Keratinocyte (primary cell): ENCODE measurements at regions not wholly inside any gene's neighbourhood (a gene's known extent, or its start where the extent isn't known, plus 50 kb on each side); places are given as distances from the start of the nearest gene placed in this dataset.

Experiments
- DNase-seq: peaks from one replicate; pipeline ENCODE4 v3.0.0-alpha.2; 2011; ENCODE audit warnings: low read depth, missing footprints, low spot score
- FAIRE-seq: peaks from 2 replicates; lab custom pipeline; 2011; peaks lifted over from hg19 to GRCh38; lab: Jason Lieb, UNC
- H2AFZ ChIP-seq: 2 replicates; pipeline ENCODE4 v1.6.0; 2012; ENCODE audit warnings: low read length, control low read depth, inconsistent platforms; ENCODE audit not compliant: control insufficient read depth
- H3K27ac ChIP-seq: 2 replicates; pipeline ENCODE4 v1.5.1; 2011; ENCODE audit warnings: low read length; ENCODE audit not compliant: control insufficient read depth, insufficient read depth
- H3K27me3 ChIP-seq: 3 replicates; pipeline ENCODE4 v1.6.0; 2011; ENCODE audit warnings: low read length; ENCODE audit not compliant: control insufficient read depth, insufficient read depth; ENCODE audit errors: extremely low read depth
- H3K36me3 ChIP-seq, 2 experiments: 2 replicates in 1 of 2; 3 replicates in 1 of 2; pipeline ENCODE4 v1.5.1; 2011; ENCODE audit warnings: low read length in 2 of 2, mild to moderate bottlenecking in 1 of 2; ENCODE audit not compliant: control insufficient read depth in 2 of 2, insufficient read depth in 2 of 2; ENCODE audit errors: extremely low read depth in 1 of 2
- H3K4me1 ChIP-seq: 3 replicates; pipeline ENCODE4 v1.5.1; 2011; ENCODE audit warnings: low read length; ENCODE audit not compliant: control insufficient read depth, insufficient read depth; ENCODE audit errors: extremely low read depth
- H3K4me2 ChIP-seq: 3 replicates; pipeline ENCODE4 v1.6.0; 2011; ENCODE audit warnings: low read depth, low read length; ENCODE audit not compliant: control insufficient read depth, insufficient read depth; ENCODE audit errors: extremely low read depth
- H3K4me3 ChIP-seq, 3 experiments: fragments of 200-600 bp in 1 of 3; sonication (generic) in 1 of 3; 2 replicates in 2 of 3; 3 replicates in 1 of 3; pipeline ENCODE4 v1.5.1; 2011 to 2016; ENCODE audit warnings: low read length in 3 of 3, mild to moderate bottlenecking in 3 of 3, control low read depth in 2 of 3, inconsistent platforms in 1 of 3, low read depth in 1 of 3, mixed read lengths in 1 of 3, mixed run types in 1 of 3, moderate library complexity in 1 of 3; ENCODE audit not compliant: control insufficient read depth in 2 of 3, insufficient read depth in 2 of 3; ENCODE audit errors: extremely low read depth in 1 of 3
- H3K79me2 ChIP-seq: 2 replicates; pipeline ENCODE4 v1.6.0; 2012; ENCODE audit warnings: low read length; ENCODE audit not compliant: control insufficient read depth, insufficient read depth
- H3K9ac ChIP-seq: 3 replicates; pipeline ENCODE4 v1.6.0; 2011; ENCODE audit warnings: low read length; ENCODE audit not compliant: control insufficient read depth, insufficient read depth; ENCODE audit errors: extremely low read depth
- H3K9me1 ChIP-seq: 3 replicates; pipeline ENCODE4 v1.6.0; 2011; ENCODE audit warnings: low read length; ENCODE audit not compliant: control insufficient read depth, insufficient read depth; ENCODE audit errors: extremely low read depth
- H3K9me3 ChIP-seq: 2 replicates; pipeline ENCODE4 v1.5.1; 2012; ENCODE audit warnings: low read depth, low read length; ENCODE audit not compliant: control insufficient read depth
- H4K20me1 ChIP-seq: 3 replicates; pipeline ENCODE4 v1.6.0; 2011; ENCODE audit warnings: low read length; ENCODE audit not compliant: control insufficient read depth, insufficient read depth; ENCODE audit errors: extremely low read depth
- EZH2 ChIP-seq: IDR thresholded peaks from one replicate; pipeline ENCODE4 v1.6.1; 2012; ENCODE audit warnings: inconsistent platforms, mild to moderate bottlenecking, low read length, moderate library complexity
- dilution Hi-C: fragments of 300-500 bp; cut with MboI; formaldehyde crosslinking; loops from one replicate; pipeline ENCODE4 v1.7.0; 2020; ENCODE audit warnings: low sequenced_read_pairs; ENCODE audit not compliant: extremely low pct_ligation_motif_present
- small RNA-seq, 3 experiments: library from RNA; depleted of rRNA; stranded (forward); fragments of <200 nt; gene quantifications; one replicate each; pipeline ENCODE3, GENCODE V24; 2012; ENCODE audit warnings: low read depth in 3 of 3, low replicate concordance in 1 of 3; ENCODE audit not compliant: insufficient read length in 3 of 3
- TF ChIP-seq, protein P1 (sequence below), 3 experiments: IDR thresholded peaks in 1 of 3; conservative IDR thresholded peaks in 1 of 3; optimal IDR thresholded peaks in 1 of 3; 2 replicates in 2 of 3; 3 replicates in 1 of 3; pipeline versions ENCODE3 to v1.5.1; 2011; ENCODE audit warnings: low read length in 3 of 3, mild to moderate bottlenecking in 3 of 3, moderate library complexity in 2 of 3, control low read depth in 1 of 3, inconsistent platforms in 1 of 3; ENCODE audit not compliant: insufficient read depth in 2 of 3; ENCODE audit errors: extremely low read depth in 1 of 3

DNA sequence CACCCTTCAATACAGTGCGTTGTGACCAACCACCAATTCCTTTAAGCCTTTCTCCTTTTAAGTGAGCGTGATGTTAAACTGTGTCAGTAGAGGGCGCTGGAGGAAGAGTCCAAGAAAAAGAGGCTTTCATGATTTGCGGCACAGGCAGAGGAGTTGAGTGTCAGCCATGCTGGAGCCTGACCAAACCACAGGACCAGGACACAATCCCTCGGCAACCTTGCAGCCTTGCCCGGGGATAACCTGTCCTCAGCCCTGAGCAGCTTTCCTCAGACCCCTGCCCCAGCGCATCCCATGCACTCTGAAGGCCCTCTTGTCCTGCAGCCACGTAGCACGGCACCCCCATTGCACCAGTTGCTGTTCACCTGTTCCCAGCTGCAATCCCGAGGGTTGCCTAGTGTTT lies 53.5 kb upstream of the SMIM31 start:
- no peak overlapping the region for H3K4me2 ChIP-seq
- dilution Hi-C loops = no loop called here

DNA sequence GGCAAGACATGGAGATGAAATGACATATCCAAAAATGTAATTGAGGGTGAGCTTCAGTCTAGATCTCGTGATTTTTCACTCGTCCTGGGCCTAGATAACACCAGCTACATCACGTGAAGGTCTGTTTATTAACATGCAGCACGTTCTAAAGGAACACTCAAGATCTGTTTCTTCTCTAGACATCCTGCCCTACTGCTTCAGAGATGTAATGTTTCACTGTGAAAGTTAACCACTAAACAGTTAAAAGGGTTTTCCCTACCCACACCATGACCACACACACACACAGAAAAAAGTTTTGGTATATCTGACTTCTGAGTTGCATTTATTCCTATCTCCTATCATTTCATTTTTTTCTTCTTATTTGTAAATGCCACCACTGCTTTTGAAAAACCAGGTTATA lies 52.3 kb upstream of the SMIM31 start:
- no peaks in the 10 kb centered on the region for H3K9me3 ChIP-seq
- FAIRE-seq = no peak
- no peak for TF ChIP-seq EZH2
- TF ChIP-seq, protein P1, sequence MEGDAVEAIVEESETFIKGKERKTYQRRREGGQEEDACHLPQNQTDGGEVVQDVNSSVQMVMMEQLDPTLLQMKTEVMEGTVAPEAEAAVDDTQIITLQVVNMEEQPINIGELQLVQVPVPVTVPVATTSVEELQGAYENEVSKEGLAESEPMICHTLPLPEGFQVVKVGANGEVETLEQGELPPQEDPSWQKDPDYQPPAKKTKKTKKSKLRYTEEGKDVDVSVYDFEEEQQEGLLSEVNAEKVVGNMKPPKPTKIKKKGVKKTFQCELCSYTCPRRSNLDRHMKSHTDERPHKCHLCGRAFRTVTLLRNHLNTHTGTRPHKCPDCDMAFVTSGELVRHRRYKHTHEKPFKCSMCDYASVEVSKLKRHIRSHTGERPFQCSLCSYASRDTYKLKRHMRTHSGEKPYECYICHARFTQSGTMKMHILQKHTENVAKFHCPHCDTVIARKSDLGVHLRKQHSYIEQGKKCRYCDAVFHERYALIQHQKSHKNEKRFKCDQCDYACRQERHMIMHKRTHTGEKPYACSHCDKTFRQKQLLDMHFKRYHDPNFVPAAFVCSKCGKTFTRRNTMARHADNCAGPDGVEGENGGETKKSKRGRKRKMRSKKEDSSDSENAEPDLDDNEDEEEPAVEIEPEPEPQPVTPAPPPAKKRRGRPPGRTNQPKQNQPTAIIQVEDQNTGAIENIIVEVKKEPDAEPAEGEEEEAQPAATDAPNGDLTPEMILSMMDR (optimal IDR thresholded peaks at IDR 0.05 in 1 of 3, IDR thresholded peaks at IDR 0.05 in 1 of 3, conservative IDR thresholded peaks at IDR 0.05 in 1 of 3; ENCODE audit: extremely low read depth in 1 of 3, insufficient read depth in 2 of 3, low read length in 3 of 3) = no peak

More for the DNA sequence above, 53.5 kb upstream of the SMIM31 start:
- H3K36me3 ChIP-seq = no peaks in the 10 kb centered on the region
- FAIRE-seq = no peak
- TF ChIP-seq EZH2 = no peak
- TF ChIP-seq, protein P1 (optimal IDR thresholded peaks at IDR 0.05 in 1 of 3, IDR thresholded peaks at IDR 0.05 in 1 of 3, conservative IDR thresholded peaks at IDR 0.05 in 1 of 3; ENCODE audit: extremely low read depth in 1 of 3, insufficient read depth in 2 of 3, low read length in 3 of 3) = peak; percentile 32 to 52 (median 34)
- H3K4me3 ChIP-seq = no peak overlapping the region
- H3K4me1 ChIP-seq = no peaks in the 10 kb centered on the region
- H3K79me2 ChIP-seq = no peaks in the 10 kb centered on the region
- no peak overlapping the region for H2AFZ ChIP-seq
- H3K27me3 ChIP-seq = no peaks in the 10 kb centered on the region
- H4K20me1 ChIP-seq = no peaks in the 10 kb centered on the region
- no peaks in the 10 kb centered on the region for H3K9me3 ChIP-seq
- no peak overlapping the region for H3K27ac ChIP-seq
- no peaks in the 10 kb centered on the region for H3K9me1 ChIP-seq
- DNase-seq = no peak
- H3K9ac ChIP-seq = no peak overlapping the region

More for the DNA sequence above, 52.3 kb upstream of the SMIM31 start:
- no peaks in the 10 kb centered on the region for H3K9me1 ChIP-seq
- no peak overlapping the region for H3K4me3 ChIP-seq
- no peaks in the 10 kb centered on the region for H3K27me3 ChIP-seq
- dilution Hi-C loops = no loop called here
- no peak overlapping the region for H3K27ac ChIP-seq
- no peak overlapping the region for H2AFZ ChIP-seq
- no peaks in the 10 kb centered on the region for H4K20me1 ChIP-seq
- no peak overlapping the region for H3K4me2 ChIP-seq
- no peak for DNase-seq
- H3K36me3 ChIP-seq = no peaks in the 10 kb centered on the region
- no peaks in the 10 kb centered on the region for H3K79me2 ChIP-seq
- no peak overlapping the region for H3K9ac ChIP-seq
- no peaks in the 10 kb centered on the region for H3K4me1 ChIP-seq

Small RNAs in the stretch of these regions (small RNA-seq; reads per million reads assigned to genes)
- gene AC074198.2 (0 reads per million in 3 experiments), gene RNU6-284P (0 reads per million in 3 experiments)
